SKM-1 (cell line): ENCODE measurements at regions not wholly inside any gene's neighbourhood (a gene's known extent, or its start where the extent isn't known, plus 50 kb on each side); places are given as distances from the start of the nearest gene placed in this dataset.
A peak's percentile ranks its signal among the peaks of the same experiment; 100 is the strongest.

Experiments used
- DNase-seq: peaks from one replicate; lab custom pipeline; 2025; ENCODE audit not compliant: unreplicated experiment; lab: John Stamatoyannopoulos, UW

DNA sequence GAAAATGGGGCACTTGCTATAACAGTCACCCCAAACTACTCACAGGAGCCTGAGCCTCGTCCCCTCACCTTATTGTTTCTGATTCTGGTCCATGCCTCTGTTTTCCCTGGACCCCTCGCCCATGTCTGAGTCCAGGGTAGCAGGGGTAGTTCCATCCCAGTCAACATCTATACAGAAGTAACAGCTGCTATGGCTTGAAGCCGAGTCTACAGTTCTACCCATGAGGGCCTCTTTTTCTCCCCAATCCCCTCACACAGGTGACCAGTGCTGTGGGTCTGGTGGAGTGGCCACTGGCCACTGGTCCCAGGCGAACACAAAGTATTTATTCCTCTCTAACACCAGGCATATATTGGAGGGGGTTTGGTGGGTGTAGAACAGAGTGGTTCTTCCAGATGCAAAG lies 116.4 kb downstream of the ZNF280B start:
- DNase-seq: no peak

DNA sequence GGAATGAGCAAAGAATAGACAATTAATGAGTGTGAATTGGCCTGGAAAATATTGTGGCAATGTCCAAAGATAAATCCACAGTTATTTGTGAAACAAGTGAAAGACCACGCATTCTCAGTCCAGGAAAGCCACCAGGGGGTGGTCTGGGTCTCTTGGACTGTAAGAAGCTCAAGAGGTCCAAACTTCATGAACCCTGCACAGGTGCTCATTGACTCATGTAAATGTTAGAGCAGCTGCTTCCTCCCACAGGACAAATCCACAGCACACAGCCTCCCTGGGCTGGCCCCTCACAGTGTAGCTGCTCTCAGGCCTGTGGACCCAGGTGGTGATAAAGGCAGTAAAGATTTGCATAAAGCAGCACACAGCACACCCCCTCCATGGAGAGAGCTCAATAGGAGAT lies 114.0 kb downstream of the ZNF280B start:
- DNase-seq: no peak

DNA sequence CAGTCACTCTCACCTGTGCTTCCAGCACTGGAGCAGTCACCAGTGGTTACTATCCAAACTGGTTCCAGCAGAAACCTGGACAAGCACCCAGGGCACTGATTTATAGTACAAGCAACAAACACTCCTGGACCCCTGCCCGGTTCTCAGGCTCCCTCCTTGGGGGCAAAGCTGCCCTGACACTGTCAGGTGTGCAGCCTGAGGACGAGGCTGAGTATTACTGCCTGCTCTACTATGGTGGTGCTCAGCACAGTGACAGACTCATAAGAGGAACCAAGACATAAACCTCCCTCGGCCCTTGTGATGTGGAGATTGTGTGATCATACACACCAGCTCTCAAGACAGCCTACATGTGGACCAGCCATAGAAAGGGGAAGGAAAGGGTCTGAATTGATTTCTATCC lies 113.3 kb downstream of the ZNF280B start:
- DNase-seq: no peak

DNA sequence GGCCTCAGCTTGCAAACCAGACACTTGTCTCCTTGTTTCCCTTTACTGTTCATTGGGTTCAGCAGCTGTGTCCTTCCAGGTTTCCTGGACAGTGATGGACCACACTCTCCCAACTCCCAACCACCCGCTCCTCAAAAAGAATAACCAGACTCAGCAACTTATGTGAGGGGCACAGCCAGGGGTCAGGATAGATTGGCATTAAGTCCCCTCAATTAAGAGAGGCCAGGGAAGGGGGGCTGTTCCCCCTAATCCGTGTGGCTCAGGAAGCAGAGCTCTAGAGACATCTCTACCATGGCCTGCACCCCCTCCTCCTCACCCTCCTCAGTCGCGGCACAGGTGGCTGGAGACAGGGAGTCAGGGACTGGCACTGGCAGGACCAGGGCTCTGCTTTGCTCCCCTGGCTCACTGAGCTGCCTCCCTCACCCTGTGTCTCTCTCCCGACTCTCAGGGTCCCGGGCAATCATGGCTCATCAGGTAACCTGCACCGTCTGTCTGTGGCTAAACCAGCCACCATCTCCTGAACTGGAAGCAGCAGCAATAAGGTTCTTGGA lies 111.7 kb downstream of the ZNF280B start:
- no peak for DNase-seq

DNA sequence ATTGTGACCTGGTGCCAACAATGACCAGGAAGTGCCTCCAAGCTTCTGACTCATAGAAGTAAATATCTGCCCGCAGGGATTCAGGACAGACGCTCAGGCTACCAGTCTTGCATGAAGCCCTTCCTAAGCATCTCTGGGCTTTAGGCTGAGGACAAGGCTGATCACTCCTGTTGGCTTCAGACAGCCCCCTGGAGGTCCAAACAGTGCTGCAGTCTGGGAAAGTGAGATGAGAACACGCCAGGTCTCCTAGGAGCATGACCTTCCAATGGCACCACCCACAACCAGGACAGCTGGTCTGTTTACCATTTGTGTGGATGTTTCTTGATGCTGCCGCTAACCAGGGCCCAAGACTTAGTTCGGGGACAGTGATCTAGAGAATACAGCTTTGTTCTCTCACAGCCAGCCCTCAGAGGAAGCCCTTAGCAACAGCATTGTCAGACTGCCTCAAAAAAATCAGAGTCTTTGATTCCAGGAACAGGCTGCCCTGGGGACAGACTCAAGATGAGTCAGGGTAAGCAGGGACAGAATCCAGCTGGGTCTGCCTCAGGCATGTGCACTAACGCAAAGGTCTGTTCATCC lies 111.2 kb downstream of the ZNF280B start:
- no peak for DNase-seq

DNA sequence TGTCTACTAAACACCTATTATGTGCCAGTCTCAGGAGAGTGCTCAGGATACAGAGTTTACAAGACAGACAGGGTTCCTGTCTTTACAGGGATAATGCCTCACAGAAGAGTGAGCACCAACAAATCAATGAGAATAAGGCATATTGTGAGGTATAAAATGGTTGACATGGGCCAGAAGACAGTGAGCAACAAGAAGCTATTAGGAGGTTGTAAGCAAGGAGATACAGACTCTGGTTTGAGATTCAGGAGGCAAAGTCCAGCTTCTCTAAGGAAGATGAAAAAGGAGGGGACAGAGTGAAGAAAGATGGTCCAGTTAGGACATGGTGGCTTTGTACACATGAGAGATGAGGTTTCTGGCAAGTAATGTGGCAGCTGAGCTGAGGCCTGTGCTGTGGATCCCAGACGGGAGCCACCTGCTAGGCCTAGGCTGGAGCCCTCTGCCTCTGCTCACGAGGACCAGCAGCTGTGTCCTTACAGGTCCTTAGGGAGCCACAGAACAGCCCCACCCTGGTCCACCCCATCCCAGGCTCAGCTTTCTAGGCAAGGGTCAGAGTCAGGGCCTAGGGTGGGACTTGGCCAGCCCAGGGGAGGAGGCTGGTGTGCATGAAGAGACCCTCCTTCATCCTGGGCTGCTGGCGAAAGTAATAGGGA lies 110.5 kb downstream of the ZNF280B start:
- DNase-seq: no peak

DNA sequence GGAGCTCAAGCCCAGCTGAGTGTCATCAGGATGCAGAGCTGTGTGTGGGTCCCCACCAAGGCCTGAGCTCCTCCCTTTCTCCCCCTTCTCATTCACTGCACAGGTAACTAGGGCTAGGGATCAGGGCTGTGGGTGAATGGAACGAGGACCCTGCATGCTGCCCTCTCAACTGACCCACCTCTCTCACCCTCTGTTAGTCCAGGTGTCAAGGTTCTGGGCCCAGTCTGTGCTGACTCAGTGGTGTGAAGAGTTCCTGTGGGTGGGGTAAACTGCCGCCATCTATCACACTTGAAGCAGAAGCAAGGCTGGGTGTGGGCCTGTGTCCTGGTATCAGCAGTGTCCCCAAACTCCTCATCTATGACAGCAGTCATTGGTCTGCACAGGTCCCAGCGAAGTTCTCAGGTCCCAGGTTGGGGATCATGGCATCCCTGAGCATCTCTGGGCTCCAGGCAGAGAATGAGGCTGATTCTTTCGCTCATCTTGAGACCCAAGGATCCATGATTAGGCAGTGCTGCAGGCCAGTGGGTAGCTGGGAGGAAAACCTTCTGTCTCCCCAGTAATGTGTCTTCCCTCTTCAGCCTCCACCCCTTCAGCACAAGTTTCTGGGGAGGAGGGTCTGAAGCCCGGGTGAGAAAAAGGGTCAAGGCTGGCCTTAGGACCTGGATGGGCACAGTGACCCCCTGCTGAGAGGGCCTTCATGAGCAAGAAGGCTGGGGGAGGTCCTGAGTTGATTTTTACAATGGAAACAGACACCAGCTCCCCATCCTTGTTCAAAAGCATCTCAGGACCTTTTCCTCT lies 109.8 kb downstream of the ZNF280B start:
- no peak for DNase-seq

DNA sequence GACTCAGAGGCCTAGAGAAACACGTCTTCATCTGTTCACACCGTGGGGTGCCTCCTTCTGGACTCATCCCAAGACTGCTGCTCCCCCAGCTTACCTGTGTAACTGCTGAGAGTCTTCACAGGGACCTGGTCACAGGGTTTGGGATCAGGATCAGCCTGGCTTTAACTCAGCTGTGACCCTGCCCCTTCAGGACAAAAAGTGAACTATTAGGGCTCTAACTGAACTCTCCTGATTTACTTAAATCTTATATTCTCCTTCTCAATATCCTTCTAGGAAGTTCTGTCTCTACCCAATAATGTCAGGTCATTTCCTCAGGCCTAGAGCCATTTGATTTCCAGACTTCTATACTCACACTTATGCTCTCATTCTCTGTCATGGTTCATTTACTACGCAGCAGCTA lies 108.4 kb downstream of the ZNF280B start:
- DNase-seq: no peak

DNA sequence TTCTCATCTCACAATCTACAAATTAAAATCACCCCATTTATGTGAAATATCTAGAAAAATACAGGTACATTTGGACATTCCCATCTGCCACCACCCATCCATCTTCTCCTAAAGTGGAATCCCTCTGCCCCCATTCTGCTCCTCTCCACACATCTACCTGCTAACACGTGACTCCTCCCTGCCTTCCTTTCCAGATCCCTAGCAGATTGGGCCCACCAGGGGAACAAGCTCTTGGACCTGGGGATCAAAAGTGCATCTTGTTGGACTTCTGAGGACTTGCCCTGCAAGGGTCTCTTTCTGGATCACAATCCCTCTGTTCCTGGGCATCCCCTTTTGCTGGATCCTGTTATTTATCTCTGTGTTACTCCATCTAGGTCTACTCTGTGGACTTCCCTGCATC lies 107.6 kb downstream of the ZNF280B start:
- no peak for DNase-seq

DNA sequence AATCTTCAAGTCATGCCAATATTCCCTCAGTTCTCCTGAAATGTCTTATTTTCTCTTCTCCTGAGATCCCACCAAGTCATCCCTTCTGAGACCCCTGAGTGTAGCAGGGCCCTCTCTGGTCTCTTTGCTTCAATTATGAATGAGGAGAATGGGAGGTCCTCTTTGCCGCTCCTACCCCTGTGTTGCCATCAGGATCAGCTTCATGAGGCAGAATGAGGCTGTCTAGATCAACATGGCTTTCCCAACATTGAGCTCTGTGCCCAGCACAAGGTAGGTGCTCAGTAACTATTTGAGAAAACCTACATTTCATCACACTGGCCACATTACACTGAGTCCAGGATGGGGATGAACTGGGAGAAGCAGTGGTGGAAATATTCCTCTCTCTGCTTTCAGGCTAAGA lies 107.2 kb downstream of the ZNF280B start:
- no peak for DNase-seq

DNA sequence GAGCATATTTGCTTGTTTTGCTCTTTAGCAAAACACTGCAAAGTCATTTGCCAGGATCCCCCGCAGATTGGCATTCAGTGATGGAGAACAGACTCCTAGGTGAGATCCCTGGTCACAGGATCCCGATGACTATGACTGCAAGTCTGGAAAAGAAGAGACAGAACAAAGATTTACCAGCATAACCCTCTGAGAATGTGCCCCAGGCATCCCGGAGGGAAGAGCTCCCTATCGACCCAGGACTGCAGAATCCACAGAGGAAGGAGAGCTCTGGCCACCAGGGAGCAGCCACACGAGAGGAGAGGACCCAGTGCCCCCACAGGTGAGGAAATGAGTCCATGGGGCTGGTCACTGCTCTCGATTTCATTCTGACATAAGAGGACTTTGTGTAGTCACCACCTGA lies 105.2 kb downstream of the ZNF280B start:
- no peak for DNase-seq

DNA sequence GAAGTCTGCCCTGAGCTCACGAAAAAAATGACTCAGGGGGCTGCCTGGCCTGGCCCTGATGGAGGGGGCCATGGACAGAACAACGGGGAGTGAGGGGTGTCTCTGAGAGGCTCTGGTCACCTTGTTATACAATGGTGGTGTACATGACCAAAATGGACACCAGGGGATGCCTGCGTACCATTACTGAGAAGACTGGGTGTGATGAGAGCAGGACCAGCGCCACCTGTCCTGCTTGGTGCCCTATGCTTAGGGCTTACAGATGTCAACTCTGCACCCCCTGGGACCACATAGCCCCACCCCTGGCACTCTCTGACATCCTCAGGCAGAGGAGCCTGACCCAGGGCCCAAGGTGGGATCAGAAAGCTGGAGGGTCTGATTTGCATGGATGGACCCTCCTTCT lies 104.8 kb downstream of the ZNF280B start:
- DNase-seq: no peak

DNA sequence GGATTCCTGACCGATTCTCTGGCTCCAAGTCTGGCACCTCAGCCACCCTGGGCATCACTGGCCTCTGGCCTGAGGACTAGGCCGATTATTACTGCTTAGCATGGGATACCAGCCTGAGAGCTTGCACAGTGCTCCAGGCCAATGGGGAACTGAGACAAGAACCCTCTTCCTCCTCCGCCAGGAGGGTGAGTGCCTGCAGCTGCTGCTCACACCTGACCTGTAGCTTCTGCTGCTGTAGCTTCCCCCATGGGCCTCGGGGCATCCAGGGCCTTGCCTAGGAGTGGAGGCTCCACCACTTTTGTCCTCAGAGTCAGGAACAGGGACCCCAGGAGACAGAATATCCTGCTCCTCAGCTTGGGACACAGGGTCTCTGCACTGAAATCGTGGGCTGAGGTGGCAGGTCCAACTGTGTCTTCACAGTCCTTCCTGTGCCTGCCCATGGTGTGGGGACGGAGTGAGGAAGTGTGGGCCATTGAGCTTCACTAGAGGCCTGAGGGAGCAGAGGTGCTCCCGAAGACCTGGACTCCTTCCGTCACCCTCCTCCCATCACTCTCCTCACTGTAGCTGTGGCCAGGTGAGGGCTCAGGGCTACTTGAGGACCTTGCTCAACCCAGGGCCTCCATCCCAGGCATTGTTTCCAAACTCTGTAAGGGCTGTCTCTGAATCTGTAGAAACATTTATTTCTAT lies 103.8 kb downstream of the ZNF280B start:
- DNase-seq: no peak

DNA sequence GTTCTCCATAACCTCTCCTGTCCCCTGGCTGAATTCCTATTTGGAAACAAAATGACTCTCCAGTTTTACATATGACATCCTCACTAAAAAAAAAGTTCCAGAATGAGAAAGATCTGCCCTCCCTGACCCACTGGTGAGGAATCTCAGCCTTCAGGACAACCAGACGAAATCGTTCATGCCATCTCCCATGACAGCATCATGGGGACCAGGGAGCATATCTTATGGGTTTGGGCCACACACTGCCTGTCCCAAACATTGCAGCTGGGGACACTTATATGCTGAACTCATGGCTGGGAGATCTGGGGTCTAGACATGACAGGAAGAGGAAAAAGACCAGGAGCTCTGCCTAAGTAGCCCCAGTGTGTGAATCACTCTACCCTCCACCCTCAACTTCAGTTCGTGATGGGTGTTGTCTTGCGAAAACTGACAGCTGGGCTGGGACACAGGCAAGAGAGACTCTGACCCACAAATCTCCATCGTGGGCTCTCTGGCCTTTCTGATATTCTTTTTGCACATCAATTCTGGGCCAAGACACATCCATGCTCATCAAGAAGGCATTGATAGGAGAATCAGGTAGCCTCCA lies 102.0 kb downstream of the ZNF280B start:
- no peak for DNase-seq

DNA sequence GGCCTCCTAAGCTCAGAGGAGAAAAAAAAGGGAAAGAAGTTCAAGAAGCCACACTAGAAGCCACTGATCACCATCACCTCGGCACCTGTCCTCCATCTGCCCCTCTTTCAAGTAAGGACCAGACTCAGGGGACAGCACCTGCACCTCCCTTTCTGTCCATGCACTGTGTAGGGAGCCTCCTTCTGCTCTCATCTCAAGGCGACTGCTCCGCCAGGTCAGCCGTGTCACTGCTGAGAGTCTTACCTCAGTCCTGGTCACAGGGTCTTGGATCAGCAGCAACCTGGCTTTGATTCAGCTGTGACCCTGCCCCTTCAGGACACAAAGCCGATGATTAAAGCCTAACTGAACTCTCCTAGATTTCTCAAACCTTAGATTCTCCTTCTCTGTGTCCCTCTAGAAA lies 101.5 kb downstream of the ZNF280B start:
- no peak for DNase-seq

DNA sequence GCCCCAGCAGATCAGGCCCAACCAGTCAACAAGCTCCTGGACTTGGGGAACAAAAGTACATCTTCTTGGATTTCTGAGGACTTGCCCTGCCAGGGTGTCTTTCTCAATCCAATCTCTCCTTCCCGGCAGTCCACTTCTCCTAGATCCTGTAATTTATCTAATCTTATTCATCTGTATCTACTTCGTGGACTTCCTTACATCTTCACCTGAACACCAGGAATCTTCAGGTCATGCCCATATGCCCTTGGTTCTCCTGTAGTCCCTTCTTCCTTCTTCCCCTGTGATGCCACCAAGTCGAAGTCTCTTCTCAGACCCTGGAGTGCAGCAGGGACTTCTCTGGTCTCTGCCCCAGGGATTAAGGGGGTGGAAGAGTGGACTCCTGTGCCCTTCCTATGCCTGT lies 100.3 kb downstream of the ZNF280B start:
- DNase-seq: no peak

DNA sequence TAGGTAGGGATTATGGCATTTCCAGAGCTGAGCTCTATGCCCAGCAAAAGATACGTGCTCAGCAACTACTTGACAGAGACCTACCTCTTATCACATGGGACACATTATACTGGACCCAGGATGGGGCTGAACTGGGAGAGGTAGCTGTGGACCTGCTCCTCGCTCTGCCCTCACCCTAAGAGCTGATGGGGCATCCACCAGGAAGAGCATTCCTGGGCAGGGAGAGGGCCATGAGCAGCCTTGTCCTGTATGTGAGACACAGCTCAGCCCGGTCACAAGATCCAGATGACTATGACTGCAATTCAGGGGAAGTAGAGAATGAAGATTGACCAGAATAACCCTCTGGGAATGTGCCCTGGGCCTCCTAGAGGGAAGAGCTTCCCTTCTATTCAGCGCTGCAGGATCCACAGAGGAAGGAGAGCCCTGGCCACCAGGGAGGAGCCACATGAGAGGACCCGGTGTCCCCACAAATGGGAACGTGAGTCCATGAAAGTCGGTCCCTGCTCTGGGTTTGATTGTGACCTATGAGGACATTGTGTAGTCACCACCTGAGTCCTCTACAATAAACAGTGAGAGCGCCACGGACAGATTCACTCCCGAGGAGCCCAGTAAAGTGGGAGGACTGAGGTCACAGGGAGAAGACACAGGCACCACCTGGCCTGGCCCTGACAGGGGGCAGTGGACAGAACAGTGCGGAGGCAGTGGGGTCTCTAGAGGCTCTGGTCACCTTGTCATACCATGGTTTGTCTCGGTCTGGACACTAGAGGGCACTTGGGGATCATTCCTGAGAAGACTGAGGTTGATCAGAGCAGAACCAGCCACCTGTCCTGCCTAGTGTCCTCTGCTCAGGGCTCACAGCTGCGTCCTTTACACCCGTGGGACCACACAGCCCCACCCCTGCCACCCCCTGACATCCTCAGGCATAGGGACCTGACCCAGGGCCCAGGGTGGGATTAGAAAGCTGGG lies 99.5 kb downstream of the ZNF280B start:
- DNase-seq: peak; percentile 7

DNA sequence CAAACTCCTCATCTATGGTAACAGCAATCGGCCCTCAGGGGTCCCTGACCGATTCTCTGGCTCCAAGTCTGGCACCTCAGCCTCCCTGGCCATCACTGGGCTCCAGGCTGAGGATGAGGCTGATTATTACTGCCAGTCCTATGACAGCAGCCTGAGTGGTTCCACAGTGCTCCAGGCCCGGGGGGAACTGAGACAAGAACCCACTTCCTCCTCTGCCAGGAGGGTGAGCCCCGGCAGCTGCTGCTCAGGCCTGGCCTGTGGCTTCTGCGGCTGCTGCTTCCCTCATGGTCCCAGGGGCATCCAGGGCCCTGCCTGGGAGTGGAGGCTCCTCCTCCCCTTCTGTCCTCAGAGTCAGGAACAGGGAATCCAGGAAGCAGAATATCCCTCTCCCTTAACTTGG lies 98.4 kb downstream of the ZNF280B start:
- peak; percentile 11 for DNase-seq

DNA sequence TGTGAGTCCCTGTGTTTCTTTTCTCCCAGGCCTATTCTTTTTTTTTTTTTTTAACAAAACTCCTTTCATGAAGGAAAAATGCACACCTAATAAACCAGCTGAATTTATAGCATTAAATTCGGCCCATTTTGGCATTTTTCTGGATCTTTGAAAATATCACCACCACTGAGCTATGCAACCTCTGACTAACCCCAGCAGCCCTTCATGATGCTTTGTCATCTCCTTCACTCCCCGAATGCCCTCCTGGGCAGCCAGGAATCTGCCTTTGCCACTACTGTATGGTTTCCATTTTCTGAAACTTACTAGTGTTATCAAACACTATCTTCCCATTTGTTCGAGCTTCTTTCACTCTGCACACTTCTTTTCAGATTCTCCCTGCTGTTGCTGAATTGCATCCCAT lies 97.9 kb downstream of the ZNF280B start:
- no peak for DNase-seq

DNA sequence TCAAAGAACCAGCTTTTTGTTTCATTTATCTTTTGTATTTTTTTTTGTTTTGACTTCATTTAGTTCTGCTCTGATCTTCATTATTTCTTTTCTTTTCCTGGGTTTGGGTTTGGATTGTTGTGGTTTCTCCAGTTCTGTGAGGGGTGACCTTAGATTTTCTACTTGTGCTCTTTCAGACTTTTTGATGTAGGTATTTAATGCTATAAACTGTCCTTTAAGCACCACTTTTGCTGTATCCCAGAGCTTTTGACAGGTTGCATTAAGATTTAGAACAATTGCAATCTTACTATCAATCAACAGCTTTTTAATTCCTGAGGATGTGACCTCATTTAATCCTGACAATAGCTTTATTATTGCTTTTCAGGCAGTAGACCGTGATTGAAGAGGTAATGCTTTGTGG lies 94.3 kb downstream of the ZNF280B start:
- no peak for DNase-seq
